Loucy (cell line): ENCODE measurements at regions not wholly inside any gene's neighbourhood (a gene's known extent, or its start where the extent isn't known, plus 50 kb on each side); places are given as distances from the start of the nearest gene placed in this dataset.

Source experiments
- EZH2phosphoT487 ChIP-seq: fragments of 200-600 bp; IDR thresholded peaks from 2 replicates; pipeline ENCODE4 v1.6.1; 2018; ENCODE audit warnings: antibody characterized with exemption, mild to moderate bottlenecking, moderate library complexity, borderline replicate concordance
- TF ChIP-seq, protein P1 (sequence below): fragments of 200-600 bp; sonication (generic); conservative IDR thresholded peaks from 2 replicates; pipeline ENCODE4 v1.5.1; 2014; ENCODE audit warnings: mild to moderate bottlenecking, antibody characterized with exemption, low read length

DNA sequence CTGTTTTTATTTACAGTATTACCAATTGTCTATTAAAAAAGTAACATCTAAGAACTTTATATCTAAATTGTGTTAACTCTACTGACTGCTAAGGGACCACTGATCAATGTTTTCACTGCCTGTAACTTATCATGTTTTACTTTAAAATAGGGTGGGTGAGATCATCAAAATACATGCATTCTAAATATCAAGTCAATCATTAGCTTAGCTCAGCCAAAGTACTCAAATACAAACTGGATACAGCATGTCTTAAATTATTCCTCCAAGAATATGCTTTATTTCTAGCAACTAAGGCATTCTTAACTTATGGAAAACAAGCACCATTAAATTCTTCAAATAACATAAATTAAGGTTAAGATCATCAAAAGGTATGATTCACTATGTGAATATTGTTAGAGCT, 638.7 kb upstream of the RGS18 start:
- TF ChIP-seq, protein P1, sequence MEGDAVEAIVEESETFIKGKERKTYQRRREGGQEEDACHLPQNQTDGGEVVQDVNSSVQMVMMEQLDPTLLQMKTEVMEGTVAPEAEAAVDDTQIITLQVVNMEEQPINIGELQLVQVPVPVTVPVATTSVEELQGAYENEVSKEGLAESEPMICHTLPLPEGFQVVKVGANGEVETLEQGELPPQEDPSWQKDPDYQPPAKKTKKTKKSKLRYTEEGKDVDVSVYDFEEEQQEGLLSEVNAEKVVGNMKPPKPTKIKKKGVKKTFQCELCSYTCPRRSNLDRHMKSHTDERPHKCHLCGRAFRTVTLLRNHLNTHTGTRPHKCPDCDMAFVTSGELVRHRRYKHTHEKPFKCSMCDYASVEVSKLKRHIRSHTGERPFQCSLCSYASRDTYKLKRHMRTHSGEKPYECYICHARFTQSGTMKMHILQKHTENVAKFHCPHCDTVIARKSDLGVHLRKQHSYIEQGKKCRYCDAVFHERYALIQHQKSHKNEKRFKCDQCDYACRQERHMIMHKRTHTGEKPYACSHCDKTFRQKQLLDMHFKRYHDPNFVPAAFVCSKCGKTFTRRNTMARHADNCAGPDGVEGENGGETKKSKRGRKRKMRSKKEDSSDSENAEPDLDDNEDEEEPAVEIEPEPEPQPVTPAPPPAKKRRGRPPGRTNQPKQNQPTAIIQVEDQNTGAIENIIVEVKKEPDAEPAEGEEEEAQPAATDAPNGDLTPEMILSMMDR = no peak
- TF ChIP-seq EZH2phosphoT487 = no peak
